ENCODE measurements at regions not wholly inside any gene's neighbourhood (a gene's known extent, or its start where the extent isn't known, plus 50 kb on each side); places are given as distances from the start of the nearest gene placed in this dataset.

DNA sequence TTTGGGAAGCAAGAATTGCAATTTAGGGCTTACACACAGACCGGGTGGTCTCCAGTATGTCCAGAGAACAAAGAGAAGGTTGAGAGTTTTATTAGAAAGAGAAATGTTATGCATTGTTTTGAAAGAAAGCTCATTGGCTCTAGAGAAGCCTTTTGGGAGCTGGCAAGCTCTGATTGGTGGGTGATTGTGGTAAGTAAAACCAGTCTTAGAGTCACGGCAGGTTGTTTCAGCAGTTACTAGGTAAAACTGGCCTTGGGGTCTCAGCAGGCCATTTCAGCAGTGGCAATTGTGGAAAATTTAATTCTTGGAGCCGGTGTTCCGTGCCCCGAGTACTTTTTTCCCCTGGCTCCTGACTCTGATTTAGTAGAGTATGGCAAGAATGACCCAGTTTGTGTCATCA lies 78.1 kb downstream of the MRPL46 start:
- Histone ChIP-seq H3K27ac (replicated peaks) (no peak overlapping the region), H3K4me3 (replicated peaks; ENCODE audit: insufficient read depth, low read length) (no peak overlapping the region), H3K27me3 (ENCODE audit: insufficient read depth, poor library complexity, severe bottlenecking) (peaks cover 3% of the 10 kb centered on the region)
- no peak for DNase-seq (ENCODE audit: low read depth in 1 of 2, low spot score in 1 of 2)
- TF ChIP-seq SPI1 (IDR thresholded peaks at IDR 0.05; ENCODE audit: borderline replicate concordance, low read depth) (no peak), GABPA (IDR thresholded peaks at IDR 0.05; ENCODE audit: low read depth) (no peak), POLR2AphosphoS5 (IDR thresholded peaks at IDR 0.05; ENCODE audit: low read depth) (no peak)
- TF ChIP-seq, protein P1, sequence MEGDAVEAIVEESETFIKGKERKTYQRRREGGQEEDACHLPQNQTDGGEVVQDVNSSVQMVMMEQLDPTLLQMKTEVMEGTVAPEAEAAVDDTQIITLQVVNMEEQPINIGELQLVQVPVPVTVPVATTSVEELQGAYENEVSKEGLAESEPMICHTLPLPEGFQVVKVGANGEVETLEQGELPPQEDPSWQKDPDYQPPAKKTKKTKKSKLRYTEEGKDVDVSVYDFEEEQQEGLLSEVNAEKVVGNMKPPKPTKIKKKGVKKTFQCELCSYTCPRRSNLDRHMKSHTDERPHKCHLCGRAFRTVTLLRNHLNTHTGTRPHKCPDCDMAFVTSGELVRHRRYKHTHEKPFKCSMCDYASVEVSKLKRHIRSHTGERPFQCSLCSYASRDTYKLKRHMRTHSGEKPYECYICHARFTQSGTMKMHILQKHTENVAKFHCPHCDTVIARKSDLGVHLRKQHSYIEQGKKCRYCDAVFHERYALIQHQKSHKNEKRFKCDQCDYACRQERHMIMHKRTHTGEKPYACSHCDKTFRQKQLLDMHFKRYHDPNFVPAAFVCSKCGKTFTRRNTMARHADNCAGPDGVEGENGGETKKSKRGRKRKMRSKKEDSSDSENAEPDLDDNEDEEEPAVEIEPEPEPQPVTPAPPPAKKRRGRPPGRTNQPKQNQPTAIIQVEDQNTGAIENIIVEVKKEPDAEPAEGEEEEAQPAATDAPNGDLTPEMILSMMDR (IDR thresholded peaks at IDR 0.05; ENCODE audit: insufficient read depth, low read length) = no peak
- TF ChIP-seq, protein P2, sequence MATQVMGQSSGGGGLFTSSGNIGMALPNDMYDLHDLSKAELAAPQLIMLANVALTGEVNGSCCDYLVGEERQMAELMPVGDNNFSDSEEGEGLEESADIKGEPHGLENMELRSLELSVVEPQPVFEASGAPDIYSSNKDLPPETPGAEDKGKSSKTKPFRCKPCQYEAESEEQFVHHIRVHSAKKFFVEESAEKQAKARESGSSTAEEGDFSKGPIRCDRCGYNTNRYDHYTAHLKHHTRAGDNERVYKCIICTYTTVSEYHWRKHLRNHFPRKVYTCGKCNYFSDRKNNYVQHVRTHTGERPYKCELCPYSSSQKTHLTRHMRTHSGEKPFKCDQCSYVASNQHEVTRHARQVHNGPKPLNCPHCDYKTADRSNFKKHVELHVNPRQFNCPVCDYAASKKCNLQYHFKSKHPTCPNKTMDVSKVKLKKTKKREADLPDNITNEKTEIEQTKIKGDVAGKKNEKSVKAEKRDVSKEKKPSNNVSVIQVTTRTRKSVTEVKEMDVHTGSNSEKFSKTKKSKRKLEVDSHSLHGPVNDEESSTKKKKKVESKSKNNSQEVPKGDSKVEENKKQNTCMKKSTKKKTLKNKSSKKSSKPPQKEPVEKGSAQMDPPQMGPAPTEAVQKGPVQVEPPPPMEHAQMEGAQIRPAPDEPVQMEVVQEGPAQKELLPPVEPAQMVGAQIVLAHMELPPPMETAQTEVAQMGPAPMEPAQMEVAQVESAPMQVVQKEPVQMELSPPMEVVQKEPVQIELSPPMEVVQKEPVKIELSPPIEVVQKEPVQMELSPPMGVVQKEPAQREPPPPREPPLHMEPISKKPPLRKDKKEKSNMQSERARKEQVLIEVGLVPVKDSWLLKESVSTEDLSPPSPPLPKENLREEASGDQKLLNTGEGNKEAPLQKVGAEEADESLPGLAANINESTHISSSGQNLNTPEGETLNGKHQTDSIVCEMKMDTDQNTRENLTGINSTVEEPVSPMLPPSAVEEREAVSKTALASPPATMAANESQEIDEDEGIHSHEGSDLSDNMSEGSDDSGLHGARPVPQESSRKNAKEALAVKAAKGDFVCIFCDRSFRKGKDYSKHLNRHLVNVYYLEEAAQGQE (IDR thresholded peaks at IDR 0.05; ENCODE audit: insufficient replicate concordance, low read depth) = no peak

DNA sequence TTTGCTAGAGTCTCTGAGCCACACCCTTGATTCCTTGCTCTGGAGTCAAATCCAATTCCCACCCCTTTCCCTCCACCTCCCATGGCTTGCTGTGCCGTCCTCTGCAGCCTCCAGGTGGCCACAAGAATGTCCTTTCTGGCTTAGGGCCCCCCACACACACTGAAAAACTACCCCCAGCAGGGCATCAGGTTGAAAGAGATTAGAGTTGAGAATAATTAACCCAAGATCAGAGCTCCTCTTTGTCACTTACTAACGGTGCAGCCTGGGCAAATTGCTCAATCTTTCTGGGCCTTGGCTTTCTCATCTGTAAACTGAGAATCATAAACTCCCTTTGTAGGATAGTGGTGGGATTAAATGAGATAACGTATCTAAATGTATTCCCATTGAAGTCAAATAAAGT lies 78.5 kb downstream of the MRPL46 start:
- no peak overlapping the region for H3K27ac ChIP-seq (replicated peaks)
- no peak for DNase-seq (ENCODE audit: low read depth in 1 of 2, low spot score in 1 of 2)
- H3K4me3 ChIP-seq (replicated peaks; ENCODE audit: insufficient read depth, low read length) = no peak overlapping the region
- peaks cover under 1% of the 10 kb centered on the region for H3K27me3 ChIP-seq (ENCODE audit: insufficient read depth, poor library complexity, severe bottlenecking)
- TF ChIP-seq SPI1 (IDR thresholded peaks at IDR 0.05; ENCODE audit: borderline replicate concordance, low read depth) = no peak
- TF ChIP-seq, protein P1 (IDR thresholded peaks at IDR 0.05; ENCODE audit: insufficient read depth, low read length) = no peak
- TF ChIP-seq POLR2AphosphoS5 (IDR thresholded peaks at IDR 0.05; ENCODE audit: low read depth) = no peak
- TF ChIP-seq, protein P2 (IDR thresholded peaks at IDR 0.05; ENCODE audit: insufficient replicate concordance, low read depth) = no peak
- no peak for TF ChIP-seq GABPA (IDR thresholded peaks at IDR 0.05; ENCODE audit: low read depth)

DNA sequence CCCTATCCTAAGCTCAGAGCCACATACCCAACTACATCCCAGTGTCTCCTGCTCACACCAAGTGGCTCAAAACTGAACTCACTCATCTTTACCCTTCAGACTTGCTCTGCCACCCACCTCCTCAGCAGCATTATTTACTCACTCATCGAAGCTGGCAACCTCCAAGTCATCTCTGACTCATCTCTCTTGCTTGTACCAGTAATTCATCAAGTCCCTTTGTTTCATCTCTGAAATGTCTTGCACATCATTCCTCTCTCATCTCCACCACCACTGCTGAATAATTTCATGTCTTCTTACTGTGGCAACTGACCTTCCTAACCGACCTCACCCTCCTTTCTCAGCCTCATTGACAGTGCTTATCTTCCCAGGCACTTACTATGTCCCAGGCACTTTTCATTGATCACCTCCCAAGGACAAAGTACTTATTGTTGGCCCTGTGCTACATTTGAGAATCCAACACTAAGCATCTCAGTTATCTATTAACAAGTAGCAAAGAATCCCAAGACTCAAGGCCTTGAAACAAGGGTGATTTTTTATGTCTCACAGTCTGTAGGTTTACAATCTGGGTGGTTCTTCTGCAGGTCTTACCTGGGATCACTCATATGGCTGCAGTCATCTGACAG lies 82.0 kb downstream of the MRPL46 start:
- DNase-seq (ENCODE audit: low read depth in 1 of 2, low spot score in 1 of 2) = no peak
- Histone ChIP-seq H3K4me3 (replicated peaks; ENCODE audit: insufficient read depth, low read length) (no peak overlapping the region), H3K27me3 (ENCODE audit: insufficient read depth, poor library complexity, severe bottlenecking) (no peaks in the 10 kb centered on the region), H3K27ac (replicated peaks) (no peak overlapping the region)
- TF ChIP-seq, protein P1 (IDR thresholded peaks at IDR 0.05; ENCODE audit: insufficient read depth, low read length) = no peak
- TF ChIP-seq POLR2AphosphoS5 (IDR thresholded peaks at IDR 0.05; ENCODE audit: low read depth) = no peak

DNA sequence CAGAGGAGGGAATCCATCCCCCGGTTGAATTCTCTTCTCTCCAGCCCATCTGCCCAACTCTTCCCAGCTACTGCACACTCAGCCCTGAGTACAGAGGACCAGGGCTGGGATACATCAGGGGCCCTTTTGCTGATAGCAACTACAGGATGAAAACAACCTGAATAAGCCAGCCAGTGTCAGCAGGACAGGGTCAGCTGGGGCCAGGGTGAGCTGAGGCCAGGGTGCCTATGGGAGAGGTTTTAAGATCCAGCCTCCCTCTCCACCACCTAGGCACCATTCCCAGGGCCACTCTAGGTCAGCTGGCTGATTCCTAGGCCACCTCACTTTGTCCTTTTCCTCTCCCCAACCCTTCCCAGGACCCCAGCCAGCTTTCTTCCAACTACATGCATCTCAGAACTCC lies 83.8 kb downstream of the MRPL46 start:
- TF ChIP-seq SPI1 (IDR thresholded peaks at IDR 0.05; ENCODE audit: borderline replicate concordance, low read depth) (no peak), GABPA (IDR thresholded peaks at IDR 0.05; ENCODE audit: low read depth) (no peak), POLR2AphosphoS5 (IDR thresholded peaks at IDR 0.05; ENCODE audit: low read depth) (no peak)
- TF ChIP-seq, protein P2 (IDR thresholded peaks at IDR 0.05; ENCODE audit: insufficient replicate concordance, low read depth) = no peak
- TF ChIP-seq, protein P1 (IDR thresholded peaks at IDR 0.05; ENCODE audit: insufficient read depth, low read length) = no peak
- H3K27me3 ChIP-seq (ENCODE audit: insufficient read depth, poor library complexity, severe bottlenecking) = no peaks in the 10 kb centered on the region
- H3K4me3 ChIP-seq (replicated peaks; ENCODE audit: insufficient read depth, low read length) = no peak overlapping the region
- no peak overlapping the region for H3K27ac ChIP-seq (replicated peaks)
- DNase-seq (ENCODE audit: low read depth in 1 of 2, low spot score in 1 of 2) = no peak

Data from HL-60 (cell line).